Liver (tissue), 7 donors: ENCODE measurements at regions not wholly inside any gene's neighbourhood (a gene's known extent, or its start where the extent isn't known, plus 50 kb on each side); places are given as distances from the start of the nearest gene placed in this dataset.

Experiments used
- DNase-seq: peaks from one replicate; pipeline ENCODE4 v3.0.0-alpha.2; 2017; ENCODE audit warnings: low spot score
- H3K27ac ChIP-seq, 2 donors: one replicate each; pipeline ENCODE4 v1.7.0; 2013; ENCODE audit warnings: inconsistent platforms in 2 of 2, low read length in 2 of 2, control low read depth in 1 of 2, low read depth in 1 of 2, mild to moderate bottlenecking in 1 of 2
- H3K27me3 ChIP-seq, 4 donors: one replicate each; pipeline versions ENCODE4 v1.6.1 to v1.7.0; 2013; ENCODE audit warnings: low read length in 3 of 4, inconsistent platforms in 1 of 4, mild to moderate bottlenecking in 1 of 4, moderate library complexity in 1 of 4; ENCODE audit not compliant: control insufficient read depth in 4 of 4, insufficient read depth in 4 of 4
- H3K36me3 ChIP-seq, 4 donors: one replicate each; pipeline versions ENCODE4 v1.6.1 to v1.7.0; 2013; ENCODE audit warnings: low read length in 3 of 4, mild to moderate bottlenecking in 3 of 4, low read depth in 1 of 4, moderate library complexity in 1 of 4; ENCODE audit not compliant: control insufficient read depth in 4 of 4, insufficient read depth in 3 of 4
- H3K4me1 ChIP-seq, 4 donors: one replicate each; pipeline versions ENCODE4 v1.6.1 to v1.7.0; 2013; ENCODE audit warnings: low read length in 3 of 4, mild to moderate bottlenecking in 3 of 4, moderate library complexity in 1 of 4; ENCODE audit not compliant: control insufficient read depth in 4 of 4, insufficient read depth in 4 of 4
- H3K4me3 ChIP-seq, 3 donors: one replicate each; pipeline versions ENCODE4 v1.6.1 to v1.7.0; 2013; ENCODE audit warnings: low read length in 3 of 3, control low read depth in 1 of 3, low read depth in 1 of 3, mild to moderate bottlenecking in 1 of 3
- H3K9ac ChIP-seq, 2 donors: one replicate each; pipeline ENCODE4 v1.7.0; 2013; ENCODE audit warnings: low read length in 2 of 2, mild to moderate bottlenecking in 2 of 2, moderate library complexity in 2 of 2, control low read depth in 1 of 2, low read depth in 1 of 2
- H3K9me3 ChIP-seq, 4 donors: one replicate each; pipeline versions ENCODE4 v1.6.1 to v1.7.0; 2013; ENCODE audit warnings: low read length in 3 of 4; ENCODE audit not compliant: control insufficient read depth in 4 of 4
- ATF3 ChIP-seq: IDR thresholded peaks from 2 replicates; pipeline ENCODE4 v1.6.1; 2016; ENCODE audit warnings: antibody characterized with exemption
- EGR1 ChIP-seq, 2 donors: IDR thresholded peaks; 2 replicates each; pipeline ENCODE4 v1.6.1; 2016 to 2018; ENCODE audit warnings: antibody characterized with exemption in 2 of 2, low read depth in 2 of 2
- FOXA1 ChIP-seq: IDR thresholded peaks from 2 replicates; pipeline ENCODE4 v1.6.1; 2016; ENCODE audit warnings: antibody characterized with exemption
- FOXA2 ChIP-seq: IDR thresholded peaks from 2 replicates; pipeline ENCODE4 v1.6.1; 2016; ENCODE audit warnings: antibody characterized with exemption
- GABPA ChIP-seq, 2 donors: IDR thresholded peaks in 1 of 2; conservative IDR thresholded peaks in 1 of 2; 2 replicates each; pipeline ENCODE4 v1.6.1; 2016; ENCODE audit warnings: antibody characterized with exemption in 2 of 2, mild to moderate bottlenecking in 1 of 2, moderate library complexity in 1 of 2
- HNF4A ChIP-seq, 2 donors: conservative IDR thresholded peaks; 2 replicates each; pipeline ENCODE4 v1.6.1; 2016; ENCODE audit warnings: antibody characterized with exemption in 2 of 2, mild to moderate bottlenecking in 2 of 2
- HNF4G ChIP-seq: IDR thresholded peaks from 2 replicates; pipeline ENCODE4 v1.6.1; 2016; ENCODE audit warnings: antibody characterized with exemption
- NR2F2 ChIP-seq: IDR thresholded peaks from 2 replicates; pipeline ENCODE4 v1.6.1; 2016; ENCODE audit warnings: antibody characterized with exemption
- RAD21 ChIP-seq, 2 donors: IDR thresholded peaks; 2 replicates each; pipeline ENCODE4 v1.6.1; 2016; ENCODE audit warnings: antibody characterized with exemption in 2 of 2, mild to moderate bottlenecking in 2 of 2
- TAF1 ChIP-seq: conservative IDR thresholded peaks from 2 replicates; pipeline ENCODE4 v1.6.1; 2016; ENCODE audit warnings: antibody characterized with exemption, mild to moderate bottlenecking
- YY1 ChIP-seq: IDR thresholded peaks from 2 replicates; pipeline ENCODE4 v1.6.1; 2016; ENCODE audit warnings: antibody characterized with exemption, mild to moderate bottlenecking
- ZBTB33 ChIP-seq: IDR thresholded peaks from 2 replicates; pipeline ENCODE4 v1.6.1; 2016; ENCODE audit warnings: antibody characterized with exemption
- WGBS: extraction: QIAGEN DNeasy Blood & Tissue Kit; methylation state at CpG from one replicate; pipeline ENCODE4 v1.1.7; 2013; 5-methylcytosine and 5-hydroxymethylcytosine counted together
- TF ChIP-seq, protein P1 (sequence below): IDR thresholded peaks from 2 replicates; pipeline ENCODE4 v1.6.1; 2016; ENCODE audit warnings: antibody characterized with exemption
- donor health status: healthy.
- donor health status: healthy.
- donor health status: healthy.
- donor health status: healthy.

- TF ChIP-seq ZBTB33, result no peak
- TF ChIP-seq HNF4G, result no peak
- TF ChIP-seq, protein P1, sequence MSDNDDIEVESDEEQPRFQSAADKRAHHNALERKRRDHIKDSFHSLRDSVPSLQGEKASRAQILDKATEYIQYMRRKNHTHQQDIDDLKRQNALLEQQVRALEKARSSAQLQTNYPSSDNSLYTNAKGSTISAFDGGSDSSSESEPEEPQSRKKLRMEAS, result no peak
- TF ChIP-seq FOXA2, result no peak
Observed at GRCh38 chr22:47654922-47655491, 892.6 kb downstream of the TBC1D22A start (continued).

DNA sequence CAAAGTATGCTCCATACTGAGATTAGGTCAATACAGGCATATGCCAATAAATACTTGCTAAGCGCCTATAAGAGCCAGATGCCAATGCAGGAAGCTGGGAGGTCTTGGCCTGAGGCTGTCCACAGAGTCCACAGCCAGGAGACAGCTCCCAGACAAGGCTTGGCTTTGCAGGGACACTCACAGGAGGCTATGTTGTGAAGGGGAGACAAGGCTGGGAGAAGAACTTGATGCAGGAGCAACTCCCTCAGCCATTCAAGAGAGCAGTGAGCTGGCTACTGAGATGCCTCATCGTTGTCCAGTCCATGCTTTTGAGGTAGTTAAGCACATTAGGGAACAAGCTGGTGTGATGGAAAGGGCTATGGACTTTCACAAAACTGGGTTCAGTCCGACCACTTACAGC lies 891.5 kb downstream of the TBC1D22A start:
- Histone ChIP-seq H3K27ac (no peak overlapping the region), H3K36me3 (no peaks in the 10 kb centered on the region), H3K9ac (no peak overlapping the region), H3K27me3 (peaks cover 0 to 3% (median 0%) of the 10 kb centered on the region in 4 donors), H3K4me1 (no peaks in the 10 kb centered on the region), H3K4me3 (no peak overlapping the region), H3K9me3 (no peaks in the 10 kb centered on the region)
- WGBS, result 69% methylated on average over 3 of the region's 3 CpGs
- TF ChIP-seq NR2F2 (no peak), ZBTB33 (no peak)
- no peak for DNase-seq

- no peaks in the 10 kb centered on the region for H3K9me3 ChIP-seq
- no peaks in the 10 kb centered on the region for H3K27me3 ChIP-seq
- TF ChIP-seq YY1 (no peak), GABPA (IDR thresholded peaks at IDR 0.05 in 1 of 2, conservative IDR thresholded peaks at IDR 0.05 in 1 of 2) (no peak), TAF1 (no peak), ATF3 (no peak), RAD21 (IDR thresholded peaks at IDR 0.05) (no peak), HNF4G (no peak), EGR1 (IDR thresholded peaks at IDR 0.05; ENCODE audit: low read depth in 2 of 2) (no peak), NR2F2 (no peak), HNF4A (conservative IDR thresholded peaks at IDR 0.05) (no peak), FOXA1 (no peak)
- TF ChIP-seq, protein P1, result no peak
- H3K4me1 ChIP-seq, result no peaks in the 10 kb centered on the region
- DNase-seq, result no peak
- H3K4me3 ChIP-seq, result no peak overlapping the region
- H3K36me3 ChIP-seq, result no peaks in the 10 kb centered on the region
- WGBS, result 61% methylated on average over 6 of the region's 6 CpGs
- no peak overlapping the region for H3K9ac ChIP-seq
- no peak overlapping the region for H3K27ac ChIP-seq
Observed at GRCh38 chr22:47651216-47651987, 889.0 kb downstream of the TBC1D22A start.
